Activated CD4-positive, alpha-beta T cell treated with anti-CD3 and anti-CD28 coated beads, Interleukin-2, Interleukin-4, amounts not matched to agents 100 ng/mL and 50 ng/mL, durations not matched to agents 16 hours and 8 hours (primary cell): ENCODE measurements at regions not wholly inside any gene's neighbourhood (a gene's known extent, or its start where the extent isn't known, plus 50 kb on each side); places are given as distances from the start of the nearest gene placed in this dataset.
"Not testable (repeated sequence)": the region's sequence is repeated elsewhere in the genome, so short reads cannot be mapped to it uniquely, and the experiment has no call there.

ENCODE experiments used
- DNase-seq: peaks from one replicate; pipeline ENCODE4 v3.0.0-alpha.2; 2020; ENCODE audit warnings: low spot score

DNA sequence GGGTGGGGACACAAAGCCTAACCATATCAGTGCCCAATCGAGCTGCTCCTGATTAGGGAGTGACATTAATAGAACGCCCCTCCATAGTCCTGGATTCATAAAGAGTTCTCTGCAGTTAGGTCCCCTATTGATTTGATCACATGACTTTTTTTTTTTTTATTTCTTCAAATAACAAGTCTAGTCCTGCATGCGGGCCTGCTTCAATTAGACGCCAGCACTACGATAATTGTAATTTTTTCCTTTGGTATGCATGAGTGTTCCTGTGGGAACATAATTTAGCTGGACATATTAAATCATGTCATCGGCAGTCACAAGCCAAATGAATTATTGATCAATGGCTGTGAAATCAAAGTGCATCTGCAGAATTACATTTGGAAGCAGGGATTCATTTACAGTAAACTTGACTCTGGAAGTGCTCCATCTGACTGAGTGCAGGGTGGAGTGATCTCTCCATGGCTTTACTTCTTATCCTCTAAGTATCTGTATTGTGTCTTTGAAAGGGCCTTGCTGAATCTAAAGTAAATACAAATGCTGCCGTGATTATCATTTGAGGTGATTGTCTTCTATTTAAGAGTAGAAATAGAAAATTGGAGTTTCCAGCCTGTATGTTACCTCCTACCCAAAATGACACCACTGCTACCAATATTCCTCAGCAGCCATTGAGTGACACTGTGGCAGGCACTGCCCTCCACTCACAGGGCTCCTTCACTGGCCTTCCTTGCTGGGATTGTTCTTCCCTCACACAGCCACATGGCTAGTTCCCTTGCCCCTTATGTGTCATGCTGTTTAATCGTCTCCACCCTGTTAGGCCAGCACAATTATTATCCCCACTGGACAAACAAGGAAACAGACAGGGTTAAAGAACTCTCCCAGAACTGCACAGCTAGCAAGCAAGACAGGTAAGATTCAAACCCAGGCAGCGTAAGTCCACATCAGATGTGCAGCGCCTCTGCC lies 337.4 kb upstream of the ID2 start:
- no peak for DNase-seq

DNA sequence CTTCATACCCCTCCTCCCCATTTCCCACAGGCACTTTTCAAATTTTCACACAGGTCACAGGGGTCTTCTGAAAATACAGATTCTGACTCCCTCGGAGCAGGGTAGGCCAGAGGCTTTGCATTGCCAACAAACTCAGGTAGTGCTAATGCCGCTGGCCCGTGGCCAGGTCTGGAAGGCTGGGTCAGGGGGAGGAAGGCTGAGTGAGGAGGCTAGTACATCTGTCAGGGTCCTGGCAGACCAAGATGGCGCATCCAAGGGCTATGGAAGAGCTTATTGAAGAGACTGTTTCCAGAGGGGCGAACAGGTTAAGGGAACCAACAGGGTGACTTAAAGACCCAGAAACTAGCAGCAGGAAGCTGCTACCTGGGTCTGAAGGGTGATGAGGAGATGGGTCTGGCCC lies 336.7 kb upstream of the ID2 start:
- no peak for DNase-seq

DNA sequence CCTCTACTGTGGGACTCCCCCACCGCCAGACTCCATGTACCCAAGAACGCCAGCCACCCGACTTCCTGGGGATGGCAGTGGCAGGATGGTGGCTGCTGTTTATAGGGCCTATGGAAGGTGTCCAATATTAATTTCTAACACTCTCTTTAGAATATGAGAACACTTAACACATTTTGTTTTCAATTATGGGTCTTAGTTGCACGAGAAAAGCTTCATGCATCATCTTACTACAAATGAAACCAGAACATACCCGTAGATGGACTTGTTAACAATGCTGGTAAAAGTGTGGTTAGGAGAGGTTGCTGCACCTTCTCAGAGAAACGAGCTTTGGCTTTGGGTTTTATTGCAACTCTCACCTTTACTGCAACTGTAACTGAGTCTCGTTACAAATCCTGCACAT lies 335.6 kb upstream of the ID2 start:
- DNase-seq: peak; percentile 46

DNA sequence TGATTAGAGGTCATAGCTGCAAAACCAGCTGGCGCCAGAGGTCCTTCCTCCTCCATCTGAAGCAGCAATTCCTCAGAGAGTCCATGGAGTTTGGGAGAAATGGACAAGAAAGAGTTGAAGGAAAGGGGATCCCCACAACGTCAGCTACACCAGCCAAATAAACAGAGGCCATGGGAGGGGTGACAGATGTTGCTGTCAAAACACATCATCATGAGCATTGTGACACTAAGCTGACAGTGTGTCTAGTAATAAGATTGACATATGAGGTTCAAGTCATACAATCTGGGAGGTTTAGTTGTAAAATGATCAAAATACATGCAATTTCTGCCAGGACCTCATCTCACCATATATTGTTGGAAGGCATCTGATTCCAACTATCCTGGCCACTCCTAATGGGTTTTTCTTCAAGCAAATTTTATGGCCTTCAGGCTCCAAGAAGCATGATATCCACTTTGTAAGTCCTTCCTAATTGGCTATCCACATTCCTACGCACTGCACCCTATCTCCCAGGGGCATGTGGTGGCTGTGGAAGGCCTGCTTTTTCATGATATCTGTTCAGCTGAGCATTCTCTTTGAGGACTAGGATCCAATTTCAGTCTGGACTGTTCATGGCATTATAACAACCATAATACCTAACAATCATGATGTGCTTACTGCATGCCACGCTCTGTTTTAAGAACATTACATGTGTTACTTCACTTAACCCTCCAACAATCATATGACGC lies 335.0 kb upstream of the ID2 start:
- DNase-seq: no peak

DNA sequence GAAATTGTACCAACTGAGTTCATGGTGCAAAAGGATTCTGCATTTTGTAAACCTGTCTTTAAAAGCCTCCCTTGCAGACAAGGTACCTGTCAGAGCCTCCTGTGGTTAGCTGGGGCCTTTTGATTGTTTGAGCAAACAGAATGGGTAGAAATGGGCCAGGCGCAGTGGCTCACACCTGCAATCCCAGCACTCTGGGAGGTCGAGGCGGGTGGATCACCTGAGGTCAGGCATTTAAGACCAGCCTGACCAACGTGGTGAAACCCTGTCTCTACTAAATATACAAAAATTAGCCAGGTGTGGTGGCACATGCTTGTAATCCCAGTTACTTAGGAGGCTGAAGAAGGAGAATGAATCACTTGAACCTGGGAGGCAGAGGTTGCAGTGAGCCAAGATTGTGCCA lies 332.9 kb upstream of the ID2 start:
- DNase-seq: not testable (repeated sequence)

DNA sequence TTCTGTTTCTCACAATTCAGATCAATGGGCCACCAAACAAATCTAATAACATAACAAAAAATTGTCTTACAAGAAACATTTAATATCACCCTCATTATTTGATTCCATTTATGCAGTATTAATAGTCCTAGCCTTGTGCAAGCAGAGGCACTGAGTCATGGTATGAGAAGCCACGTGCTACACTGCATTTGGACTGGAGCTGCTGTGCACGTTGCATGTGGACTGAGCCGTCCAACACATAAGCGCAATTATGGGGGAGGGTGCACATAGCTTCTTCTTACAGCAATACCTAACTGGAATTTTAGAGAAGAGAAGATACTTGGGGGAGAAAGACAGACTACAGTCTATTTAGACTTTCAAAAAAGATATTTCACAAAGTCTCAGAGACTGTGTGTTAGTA lies 329.6 kb upstream of the ID2 start:
- DNase-seq: no peak

DNA sequence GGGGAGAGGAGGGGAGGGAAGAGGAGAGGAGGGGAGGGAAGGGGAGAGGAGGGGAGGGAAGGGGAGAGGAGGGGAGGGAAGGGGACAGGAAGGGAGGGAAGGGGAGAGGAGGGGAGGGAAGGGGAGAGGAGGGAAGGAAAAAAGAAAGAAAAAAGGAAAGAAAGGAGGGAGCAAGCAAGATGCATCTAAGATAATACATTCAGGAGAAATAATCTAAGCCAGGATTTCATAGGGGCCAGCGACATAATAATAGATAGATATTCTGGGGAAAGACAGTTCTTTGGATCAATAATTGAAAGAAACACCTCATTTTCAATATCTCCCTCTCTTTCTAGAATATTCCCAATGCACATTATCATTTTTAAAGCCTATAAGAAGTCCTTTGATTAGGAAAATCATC lies 328.9 kb upstream of the ID2 start:
- DNase-seq: no peak

DNA sequence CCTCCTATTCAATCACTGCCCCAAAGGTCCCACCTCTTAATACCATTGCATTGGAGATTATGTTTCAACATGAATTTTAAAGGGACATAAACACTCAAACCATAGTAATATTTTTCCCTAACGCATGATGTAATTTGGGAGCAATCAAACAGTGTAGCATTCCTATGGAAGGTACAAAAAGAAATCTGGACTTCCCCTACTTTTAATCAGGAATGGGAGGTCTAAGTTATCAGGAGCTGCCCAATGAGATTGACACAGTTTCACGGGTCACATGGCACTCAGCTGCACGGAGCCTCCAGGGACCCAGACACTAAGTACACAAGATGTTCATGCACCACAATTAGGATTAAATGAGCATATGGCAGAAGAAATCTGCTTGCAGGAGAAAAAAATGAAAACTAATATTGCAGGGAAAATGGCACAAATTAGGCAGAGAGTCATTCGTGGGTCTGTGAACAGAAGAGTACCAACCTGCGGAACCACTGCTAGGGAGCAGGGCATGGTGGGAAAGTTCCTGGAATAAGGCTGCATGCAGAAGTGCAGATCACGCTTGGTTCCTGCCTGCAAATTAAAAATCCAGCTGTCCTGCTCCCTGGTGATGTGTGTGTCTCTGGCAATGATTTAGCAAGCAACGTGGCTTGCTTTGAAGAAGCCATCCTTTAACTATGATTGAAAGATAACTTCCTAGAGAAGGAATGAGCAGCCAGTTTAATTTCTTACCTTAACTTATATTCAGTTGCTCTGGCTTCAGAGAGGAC lies 326.6 kb upstream of the ID2 start:
- no peak for DNase-seq

DNA sequence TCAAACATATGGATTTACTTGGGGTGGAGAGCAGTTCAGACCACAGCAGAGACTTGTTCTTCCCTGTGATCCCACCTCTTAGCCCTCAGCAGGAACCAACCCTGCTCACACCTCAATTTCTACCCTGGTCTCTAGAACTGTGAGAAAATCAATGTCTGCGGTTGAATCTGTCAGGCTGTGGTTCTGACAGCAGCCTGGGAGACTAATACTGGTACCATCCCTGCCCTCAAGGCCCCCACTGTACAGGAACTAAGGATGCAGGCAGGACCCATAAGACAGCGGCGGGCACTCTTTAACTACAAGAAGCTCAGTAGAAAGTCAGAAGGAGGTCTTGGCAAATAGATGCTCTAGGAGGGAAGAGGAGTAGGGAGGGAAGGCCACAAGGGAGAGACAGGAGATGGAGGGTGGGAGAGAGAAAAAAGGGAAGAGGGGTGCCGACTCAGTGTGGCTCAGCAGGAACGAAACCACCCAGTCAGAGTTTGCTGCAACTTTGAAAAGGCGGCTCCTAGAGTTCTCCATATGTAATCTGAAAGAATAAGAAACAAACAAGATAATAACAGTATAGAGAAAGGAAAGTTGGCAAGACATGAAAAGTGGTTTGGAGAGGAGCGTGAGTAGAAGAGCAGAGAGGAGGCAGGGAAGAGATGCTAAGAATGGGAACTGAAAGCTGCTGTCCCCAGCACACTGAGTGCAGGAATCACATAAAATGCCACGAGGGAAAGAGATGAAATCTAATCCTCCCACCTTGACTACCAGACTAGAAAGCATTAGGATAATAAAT lies 323.9 kb upstream of the ID2 start:
- no peak for DNase-seq

DNA sequence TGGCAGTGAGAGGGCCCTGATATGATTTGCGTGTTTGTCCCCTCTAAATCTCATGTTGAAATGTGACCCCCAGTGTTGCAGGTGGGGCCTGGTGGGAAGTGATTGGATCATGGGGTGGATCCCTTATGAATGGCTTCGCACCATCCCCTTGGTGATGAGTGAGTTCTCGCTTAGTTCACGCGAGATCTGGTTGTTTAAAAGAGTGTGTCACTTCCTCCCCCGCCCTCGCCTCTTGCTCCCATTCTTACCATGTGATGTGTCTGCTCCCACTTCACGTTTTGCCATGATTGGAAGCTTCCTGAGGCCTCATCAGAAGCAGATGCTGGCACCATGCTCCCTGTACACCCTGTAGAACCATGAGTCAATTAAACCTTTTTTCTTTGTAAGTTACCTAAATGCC lies 319.9 kb upstream of the ID2 start:
- no peak for DNase-seq

DNA sequence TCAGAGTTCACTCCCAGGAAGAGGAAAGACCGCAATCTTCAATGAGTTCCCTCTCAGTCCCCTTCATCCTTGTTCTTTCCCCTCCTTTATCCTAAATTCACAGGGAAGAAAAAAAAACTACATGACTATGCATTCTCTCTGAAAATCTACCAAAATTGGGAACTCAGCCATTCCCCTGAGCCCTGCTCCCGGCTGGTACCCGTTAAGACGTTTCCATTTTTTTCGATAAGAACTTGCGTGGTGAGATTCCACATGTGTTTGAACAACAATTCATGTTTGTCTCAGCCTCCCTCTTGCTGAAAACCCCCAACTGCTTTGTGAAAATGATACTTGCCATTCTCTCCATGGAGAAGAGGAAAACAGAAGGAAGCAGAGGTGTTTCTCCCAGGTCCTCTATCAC lies 318.7 kb upstream of the ID2 start:
- DNase-seq: no peak

DNA sequence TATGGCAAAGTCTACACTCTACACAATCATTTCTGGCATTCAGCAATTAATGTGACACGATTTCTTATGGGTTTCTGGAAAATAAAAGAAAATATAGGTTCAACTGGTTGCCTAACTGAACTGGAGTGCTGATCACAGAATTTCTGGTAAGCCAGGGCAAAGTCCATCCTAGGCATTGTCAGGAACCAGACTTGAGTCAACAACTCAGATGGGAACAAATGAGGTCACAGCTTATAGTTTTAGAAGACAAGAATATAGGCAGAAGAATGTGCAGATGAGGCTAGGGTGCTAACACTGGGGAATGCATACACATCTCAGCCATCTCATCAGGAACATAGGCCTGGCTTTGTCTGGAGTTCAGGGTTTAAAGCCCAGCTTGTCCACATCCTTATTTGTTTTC lies 317.2 kb upstream of the ID2 start:
- no peak for DNase-seq

DNA sequence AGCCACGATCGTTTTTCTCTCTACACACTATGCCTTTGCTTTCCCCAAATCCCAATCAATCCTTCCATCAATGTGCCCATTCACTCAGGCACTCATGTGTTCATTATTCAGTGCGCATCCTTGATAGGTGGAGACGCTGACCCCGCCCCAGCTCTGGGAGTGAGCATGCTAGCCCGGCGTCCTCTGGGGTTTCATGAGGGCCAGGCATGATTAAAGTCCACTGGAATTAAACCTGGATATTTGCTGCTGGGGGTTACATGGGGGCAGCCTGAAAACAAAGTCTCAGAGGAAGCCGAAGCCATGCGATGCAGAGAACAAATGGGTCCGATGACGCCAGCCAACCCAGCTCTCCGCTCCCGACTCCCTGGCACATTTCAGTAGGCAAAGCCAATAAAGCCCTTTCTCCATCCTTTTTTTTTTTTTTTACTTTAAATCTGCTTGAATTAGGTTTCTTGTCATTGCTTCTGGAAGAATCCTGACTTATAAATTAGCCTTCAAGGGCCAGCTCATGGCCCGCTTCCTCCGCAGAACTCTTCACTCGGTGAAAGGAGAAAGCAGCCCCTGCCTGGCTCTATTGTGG lies 316.4 kb upstream of the ID2 start:
- DNase-seq: no peak

DNA sequence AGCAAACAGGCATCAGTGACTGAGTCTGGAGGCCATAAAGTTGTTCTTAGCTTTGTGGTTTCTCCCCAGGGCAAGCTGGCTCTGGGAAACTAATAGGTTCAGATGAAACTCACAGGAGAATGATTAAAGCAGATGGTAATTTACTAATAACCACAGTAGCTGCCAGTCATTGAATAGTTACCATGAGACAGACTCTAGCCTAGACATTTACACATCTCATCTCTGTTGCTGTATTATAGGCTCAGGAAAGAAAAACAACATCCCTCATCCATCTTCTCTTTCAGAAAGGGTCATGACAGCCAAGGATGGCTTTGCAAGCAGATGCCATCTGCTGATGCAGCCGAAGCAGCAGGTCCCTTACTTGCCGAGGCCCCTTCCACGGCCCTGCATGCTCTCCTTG lies 314.0 kb upstream of the ID2 start:
- no peak for DNase-seq

DNA sequence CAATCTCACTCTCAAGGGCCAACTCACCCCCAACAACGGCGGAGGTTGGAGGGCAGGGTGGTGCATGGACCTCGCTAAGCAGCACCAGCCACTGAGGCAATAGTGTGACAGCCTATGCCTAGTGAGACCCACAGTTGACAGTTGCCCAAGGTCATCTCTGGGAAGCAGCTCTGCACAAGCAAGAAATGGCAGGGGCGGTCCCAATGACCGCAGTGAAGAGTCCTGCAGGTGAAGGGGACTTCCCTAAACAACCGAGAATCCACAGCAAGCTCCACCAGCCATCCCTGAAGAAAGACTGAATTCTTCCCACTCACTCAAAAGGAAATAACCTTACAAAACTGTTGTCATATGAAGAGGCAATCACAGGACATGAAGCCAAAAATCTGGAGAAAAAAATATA lies 313.4 kb upstream of the ID2 start:
- DNase-seq: no peak

DNA sequence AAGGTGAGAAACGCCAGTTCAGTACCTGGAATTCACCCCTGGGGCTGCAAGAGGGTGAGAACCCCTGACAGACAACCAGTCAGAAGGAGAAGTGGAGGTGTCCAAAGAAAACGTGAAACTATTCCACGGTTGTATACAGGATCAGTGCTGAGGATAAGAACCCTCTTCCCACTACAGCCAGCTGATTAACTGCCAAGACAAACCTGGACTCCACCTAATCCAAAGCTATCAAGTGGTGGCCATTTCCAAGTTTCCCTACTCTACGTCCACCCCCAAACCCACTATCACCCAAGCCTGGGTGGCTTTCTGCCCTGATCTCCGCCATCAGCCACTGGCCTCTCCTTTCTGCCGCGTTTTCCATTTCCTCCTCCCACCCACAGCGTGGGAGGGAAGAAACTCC lies 312.3 kb upstream of the ID2 start:
- DNase-seq: no peak

DNA sequence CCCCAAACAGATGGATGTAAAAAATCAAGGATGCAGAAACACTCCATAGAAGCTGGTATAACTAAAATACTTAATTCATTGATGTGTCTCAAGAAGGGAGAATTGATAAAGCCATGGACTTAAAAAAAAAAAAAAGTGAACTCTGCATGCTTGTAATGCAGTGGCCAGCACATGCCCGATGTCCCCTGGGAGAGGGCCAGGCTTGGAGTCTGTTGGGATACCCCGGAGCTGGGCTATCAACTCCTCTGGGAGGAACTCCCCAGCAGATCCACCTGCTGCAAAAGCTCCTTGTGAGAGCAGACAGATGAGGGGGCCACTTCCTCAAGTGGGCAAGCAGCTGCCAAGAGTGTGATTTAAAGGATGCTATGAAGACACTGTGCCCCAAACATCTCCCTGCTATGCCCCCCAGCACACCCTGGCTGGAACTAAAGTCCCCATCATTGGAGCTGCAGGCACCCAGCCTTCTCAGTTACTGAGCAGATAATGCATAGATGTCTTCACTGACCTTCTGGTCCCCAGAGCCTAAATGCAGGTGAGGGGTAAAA lies 311.5 kb upstream of the ID2 start:
- DNase-seq: no peak

DNA sequence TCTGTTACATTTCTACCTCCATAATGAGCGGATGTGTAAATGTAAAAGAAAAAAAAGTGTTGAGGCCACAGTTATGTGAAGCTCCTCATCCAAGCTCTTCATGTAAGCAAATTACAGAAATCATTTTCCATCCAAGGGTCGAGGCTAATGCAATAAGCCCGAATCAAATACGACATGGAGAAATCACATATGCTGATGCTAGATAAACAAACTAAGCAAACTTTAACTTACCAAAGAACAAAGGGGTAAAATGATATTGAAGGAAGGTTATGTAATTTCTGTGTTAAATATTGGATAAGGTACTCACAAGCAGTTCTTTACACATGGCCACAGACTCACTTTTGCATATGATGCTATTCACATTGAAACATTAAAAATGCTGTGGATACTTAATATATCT lies 310.2 kb upstream of the ID2 start:
- DNase-seq: no peak

DNA sequence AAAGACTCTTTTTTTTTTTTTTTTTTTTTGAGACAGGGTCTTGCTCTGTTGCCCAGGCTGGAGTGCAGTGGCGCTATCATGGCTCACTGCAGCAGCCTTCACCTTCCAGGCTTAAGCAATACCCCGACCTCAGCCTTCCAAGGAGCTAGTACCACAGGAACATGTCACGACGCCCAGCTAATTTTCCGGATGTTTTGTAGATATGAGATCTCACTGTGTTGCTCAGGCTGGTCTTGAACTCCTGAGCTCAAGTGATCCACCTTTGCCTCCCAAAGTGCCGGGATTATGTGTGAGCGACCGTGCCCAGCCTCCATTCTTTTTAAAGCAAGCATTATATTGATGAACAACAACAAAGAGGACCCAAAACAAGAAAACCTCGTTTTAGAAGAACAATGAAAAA lies 307.1 kb upstream of the ID2 start:
- DNase-seq: no peak

DNA sequence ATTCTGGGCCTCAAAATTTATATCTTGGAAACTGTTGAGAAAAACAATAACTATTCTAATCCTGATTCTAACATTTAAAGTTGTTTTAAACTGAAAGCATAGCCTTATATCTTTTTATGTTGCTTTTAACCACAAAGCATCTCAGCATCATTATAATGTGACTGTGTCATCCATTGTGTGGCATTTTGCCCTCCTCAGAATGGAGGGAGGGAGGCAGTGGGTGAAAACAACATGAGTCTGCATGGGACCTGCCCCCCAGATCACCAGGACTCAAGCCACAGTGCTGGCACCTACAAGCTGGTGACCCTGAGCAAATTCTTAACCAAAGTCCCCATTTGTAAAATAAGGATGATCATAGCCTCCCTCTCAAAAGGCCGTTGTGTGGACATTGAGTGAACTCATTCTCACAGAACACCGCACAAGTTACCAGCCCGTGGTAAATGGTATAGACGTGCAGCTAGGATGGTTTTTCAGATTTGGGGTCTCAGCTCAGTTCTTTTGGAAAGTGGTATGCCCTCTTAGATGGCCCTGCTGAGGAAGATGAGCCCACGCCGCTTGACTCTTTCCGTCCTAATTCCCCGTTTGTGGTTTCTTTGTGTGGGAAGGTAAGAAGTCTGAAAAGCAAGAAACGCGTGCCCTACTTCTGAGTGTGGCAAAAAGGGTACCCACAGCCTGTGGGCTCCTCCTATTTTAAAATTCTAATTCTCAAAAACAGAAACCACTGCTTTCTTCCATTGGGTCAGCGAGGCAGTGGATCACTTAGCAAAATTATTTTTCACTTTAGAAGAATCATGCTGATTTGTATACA lies 305.0 kb upstream of the ID2 start:
- DNase-seq: peak; percentile 15
